HUES64 (cell line): ENCODE measurements at regions not wholly inside any gene's neighbourhood (a gene's known extent, or its start where the extent isn't known, plus 50 kb on each side); places are given as distances from the start of the nearest gene placed in this dataset.

Experiments
- H3K27ac ChIP-seq: 2 replicates; pipeline ENCODE4 v1.7.0; 2013; ENCODE audit warnings: low read depth, low read length, inconsistent platforms
- H3K27me3 ChIP-seq: 2 replicates; pipeline ENCODE4 v1.6.1; 2013; ENCODE audit warnings: mild to moderate bottlenecking, low read length; ENCODE audit not compliant: insufficient read depth
- H3K36me3 ChIP-seq: 2 replicates; pipeline ENCODE4 v1.6.1; 2013; ENCODE audit warnings: mild to moderate bottlenecking, low read length; ENCODE audit not compliant: insufficient read depth
- H3K4me1 ChIP-seq: 2 replicates; pipeline ENCODE4 v1.6.1; 2013; ENCODE audit warnings: mild to moderate bottlenecking, low read length, moderate library complexity; ENCODE audit not compliant: insufficient read depth
- H3K4me3 ChIP-seq: 2 replicates; pipeline ENCODE4 v1.5.1; 2013; ENCODE audit warnings: mild to moderate bottlenecking, low read length, moderate library complexity
- H3K9ac ChIP-seq: 2 replicates; pipeline ENCODE4 v1.6.1; 2013; ENCODE audit warnings: mild to moderate bottlenecking, low read depth, low read length
- H3K9me3 ChIP-seq: 2 replicates; pipeline ENCODE4 v1.6.1; 2013; ENCODE audit warnings: low read depth, low read length; ENCODE audit not compliant: insufficient read depth
- WGBS: fragments of 150-250, 120-280 bp; methylation state at CpG from one replicate; pipeline ENCODE4 v1.1.7; 2013; ENCODE audit warnings: missing lambda C conversion rate; 5-methylcytosine and 5-hydroxymethylcytosine counted together

GRCh38 chr18:27605107-27605834 is 420.2 kb upstream of the CHST9 start:
- Histone ChIP-seq H3K27me3 (no peaks in the 10 kb centered on the region), H3K9ac (no peak overlapping the region), H3K4me1 (peaks cover 15% of the 10 kb centered on the region), H3K36me3 (no peaks in the 10 kb centered on the region), H3K9me3 (no peaks in the 10 kb centered on the region), H3K4me3 (no peak overlapping the region), H3K27ac (peak overlapping the region; percentile 49; the same call in 1 of the 2 replicates)
- 36% methylated on average over 5 of the region's 5 CpGs for WGBS

DNA sequence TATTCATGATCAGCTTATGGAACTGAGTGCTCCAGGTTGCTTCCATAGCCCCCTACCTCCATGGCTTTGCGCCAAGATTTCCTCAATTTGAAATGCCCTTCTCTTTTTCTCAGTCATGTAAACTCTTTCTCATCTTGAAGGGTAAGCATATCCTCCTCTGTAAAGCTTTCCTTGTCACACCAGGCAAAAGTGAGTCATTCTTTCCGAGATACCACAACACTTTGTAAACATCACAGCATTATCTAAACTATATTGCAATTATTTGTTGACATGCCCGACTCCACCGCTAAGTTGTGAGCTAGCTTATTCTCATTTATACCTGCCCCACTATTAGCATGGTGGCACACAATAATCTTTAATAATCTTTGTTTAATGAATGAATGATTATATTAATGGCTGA is 419.5 kb upstream of the CHST9 start:
- 38% methylated on average over 4 of the region's 4 CpGs for WGBS

DNA sequence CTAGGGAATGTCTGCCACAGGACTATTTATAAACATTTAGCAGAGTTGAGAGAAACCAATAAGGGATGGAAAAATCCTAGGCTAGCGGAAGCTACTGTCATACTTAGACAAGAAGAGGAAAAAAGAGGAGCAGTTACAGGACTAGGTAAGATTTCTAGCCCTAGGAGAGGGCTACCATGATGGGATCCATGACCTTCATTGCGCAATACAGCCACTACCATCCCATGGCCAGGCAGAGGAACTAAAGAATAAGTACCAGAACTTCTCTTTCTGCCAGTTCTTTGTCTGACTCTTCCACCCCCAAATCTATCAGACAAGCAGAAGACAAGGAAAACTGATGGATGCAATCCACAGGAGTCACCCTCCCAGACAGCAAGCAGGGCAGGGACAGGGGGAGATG is 417.0 kb upstream of the CHST9 start:
- no peak overlapping the region for H3K4me3 ChIP-seq
- no peak overlapping the region for H3K27ac ChIP-seq
- peaks cover 15% of the 10 kb centered on the region for H3K4me1 ChIP-seq
- H3K36me3 ChIP-seq = no peaks in the 10 kb centered on the region
- H3K9me3 ChIP-seq = no peaks in the 10 kb centered on the region
- WGBS = 93% methylated on average over 2 of the region's 2 CpGs
- no peak overlapping the region for H3K9ac ChIP-seq
- no peaks in the 10 kb centered on the region for H3K27me3 ChIP-seq

More for the DNA sequence above, 419.5 kb upstream of the CHST9 start:
- H3K4me3 ChIP-seq = no peak overlapping the region
- H3K9ac ChIP-seq = no peak overlapping the region
- peaks cover 15% of the 10 kb centered on the region for H3K4me1 ChIP-seq
- H3K27ac ChIP-seq = peak overlapping the region; percentile 49; the same call in 1 of the 2 replicates
- no peaks in the 10 kb centered on the region for H3K36me3 ChIP-seq
- H3K9me3 ChIP-seq = no peaks in the 10 kb centered on the region
- no peaks in the 10 kb centered on the region for H3K27me3 ChIP-seq

GRCh38 chr18:27600245-27600644 is 415.1 kb upstream of the CHST9 start:
- Histone ChIP-seq H3K9ac (no peak overlapping the region), H3K36me3 (no peaks in the 10 kb centered on the region), H3K27me3 (no peaks in the 10 kb centered on the region), H3K4me1 (peaks cover 15% of the 10 kb centered on the region), H3K4me3 (no peak overlapping the region), H3K9me3 (no peaks in the 10 kb centered on the region), H3K27ac (no peak overlapping the region)

DNA sequence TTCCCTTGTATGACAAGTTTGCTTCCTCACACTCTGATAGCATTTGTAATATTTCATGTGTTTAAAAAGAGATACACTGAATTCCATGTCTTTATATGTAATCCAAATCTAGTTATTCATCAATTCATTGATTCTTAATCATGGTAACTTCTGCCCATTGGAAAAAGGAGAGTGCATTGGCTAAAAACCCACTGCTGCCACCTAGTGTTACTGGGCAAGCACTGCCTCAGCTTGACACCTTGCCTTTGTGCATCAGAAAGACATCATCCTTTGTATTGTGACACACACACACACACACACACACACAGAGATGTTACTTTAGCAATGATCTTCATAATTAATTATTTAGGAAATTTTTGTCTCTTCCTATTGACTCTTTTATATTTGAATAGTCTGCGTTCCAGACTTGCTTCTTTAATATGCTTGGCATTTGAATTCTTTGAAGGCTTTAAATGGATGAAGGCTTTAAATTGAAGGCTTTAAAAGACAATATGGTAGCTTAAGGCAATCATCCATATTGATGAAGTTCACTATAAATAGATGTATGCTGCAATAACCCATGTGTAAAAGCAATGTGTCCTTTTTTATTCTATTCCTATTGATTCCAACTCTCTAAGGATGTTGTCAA is 414.2 kb upstream of the CHST9 start:
- no peaks in the 10 kb centered on the region for H3K36me3 ChIP-seq
- H3K27me3 ChIP-seq = no peaks in the 10 kb centered on the region
- H3K9me3 ChIP-seq = no peaks in the 10 kb centered on the region
- 92% methylated on average over 1 of the region's 1 CpG for WGBS
- H3K4me3 ChIP-seq = no peak overlapping the region
- peaks cover 10% of the 10 kb centered on the region; the same call in 1 of the 2 replicates for H3K4me1 ChIP-seq
- H3K9ac ChIP-seq = no peak overlapping the region
- no peak overlapping the region for H3K27ac ChIP-seq

GRCh38 chr18:27595113-27595838 is 410.2 kb upstream of the CHST9 start:
- no peak overlapping the region for H3K27ac ChIP-seq
- H3K27me3 ChIP-seq = no peaks in the 10 kb centered on the region
- no peak overlapping the region for H3K4me3 ChIP-seq
- no peaks in the 10 kb centered on the region for H3K36me3 ChIP-seq
- H3K9ac ChIP-seq = no peak overlapping the region
- 78% methylated on average over 4 of the region's 5 CpGs for WGBS
- H3K4me1 ChIP-seq = peaks cover 3% of the 10 kb centered on the region; the same call in 1 of the 2 replicates
- no peaks in the 10 kb centered on the region for H3K9me3 ChIP-seq

DNA sequence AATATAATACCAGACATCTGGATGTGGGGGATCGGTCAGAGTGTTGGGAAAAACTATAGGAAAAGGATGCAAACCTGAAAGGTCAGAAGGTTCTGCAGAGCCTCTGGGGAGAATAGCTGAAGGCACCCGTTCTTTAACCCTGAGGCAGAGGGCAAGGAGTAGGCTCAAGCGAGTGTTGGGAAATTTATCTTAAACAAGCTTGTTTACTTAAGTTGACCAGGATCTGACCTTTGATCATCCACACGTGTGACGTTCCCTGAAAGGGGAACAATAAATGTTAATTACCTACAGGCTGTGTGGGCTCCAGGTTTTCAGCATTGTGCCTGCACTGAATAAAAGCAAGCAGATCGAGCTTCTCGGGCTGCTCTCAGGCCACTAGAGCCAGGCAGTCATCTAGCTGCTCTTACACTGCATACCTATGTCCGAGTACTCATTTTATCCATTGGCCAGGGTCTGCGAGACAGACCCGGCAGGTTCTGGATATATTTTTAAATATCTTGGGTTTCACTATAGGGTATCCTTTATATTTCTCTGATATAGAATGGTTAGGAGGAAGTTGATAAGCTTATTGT is 400.6 kb upstream of the CHST9 start:
- no peaks in the 10 kb centered on the region for H3K27me3 ChIP-seq
- no peak overlapping the region for H3K9ac ChIP-seq
- H3K36me3 ChIP-seq = no peaks in the 10 kb centered on the region
- no peak overlapping the region for H3K4me3 ChIP-seq
- no peak overlapping the region for H3K27ac ChIP-seq
- H3K9me3 ChIP-seq = peaks cover 13% of the 10 kb centered on the region; the same call in 1 of the 2 replicates
- 76% methylated on average over 10 of the region's 10 CpGs for WGBS
- H3K4me1 ChIP-seq = 0 out of 2 replicates have a peak, but pooled peaks cover 2% of the 10 kb centered on the region

- Histone ChIP-seq H3K9ac (no peak overlapping the region), H3K27me3 (no peaks in the 10 kb centered on the region), H3K4me1 (peaks cover 4% of the 10 kb centered on the region; the same call in 1 of the 2 replicates), H3K4me3 (no peak overlapping the region), H3K36me3 (no peaks in the 10 kb centered on the region), H3K27ac (no peak overlapping the region), H3K9me3 (peaks cover 13% of the 10 kb centered on the region; the same call in 1 of the 2 replicates)
- WGBS = 100% methylated on average over 1 of the region's 1 CpG
These were observed 398.4 kb upstream of the CHST9 start for GRCh38 chr18:27583466-27583865.

DNA sequence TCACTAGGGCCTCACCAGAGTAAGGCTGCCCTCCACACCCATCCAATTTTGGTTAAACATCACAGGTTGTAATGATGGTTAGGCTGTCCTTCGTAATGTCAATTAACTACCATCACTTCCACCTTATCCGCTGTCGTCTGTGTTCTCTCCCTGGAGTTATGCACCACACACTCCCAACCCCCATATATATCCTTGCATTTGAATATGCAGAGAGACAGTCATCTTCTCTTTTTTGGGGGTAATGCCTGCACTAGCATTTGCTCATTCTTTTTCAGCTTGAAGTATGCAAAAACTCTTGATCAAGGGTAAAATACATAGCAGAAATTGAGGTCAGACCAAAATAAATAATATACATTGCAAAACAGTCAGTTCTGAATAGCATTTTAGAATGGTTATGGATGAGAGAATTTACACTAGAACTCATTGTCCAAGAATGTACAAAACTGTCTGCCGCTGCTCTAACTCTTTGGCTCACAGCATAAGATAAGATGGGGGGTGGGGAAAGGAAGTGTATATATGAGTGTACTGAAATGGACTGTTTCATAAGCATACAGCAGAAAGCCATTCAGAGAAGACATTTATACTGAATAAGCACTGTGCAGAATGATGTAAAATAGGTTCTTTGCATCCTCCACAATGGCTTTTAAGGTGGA is 397.8 kb upstream of the CHST9 start:
- H3K36me3 ChIP-seq = no peaks in the 10 kb centered on the region
- H3K27ac ChIP-seq = no peak overlapping the region
- no peaks in the 10 kb centered on the region for H3K27me3 ChIP-seq
- WGBS = 64% methylated on average over 3 of the region's 4 CpGs
- no peak overlapping the region for H3K9ac ChIP-seq
- H3K9me3 ChIP-seq = peaks cover 13% of the 10 kb centered on the region; the same call in 1 of the 2 replicates
- no peak overlapping the region for H3K4me3 ChIP-seq
- peaks cover 9% of the 10 kb centered on the region; the same call in 1 of the 2 replicates for H3K4me1 ChIP-seq

GRCh38 chr18:27581296-27581904 is 396.3 kb upstream of the CHST9 start:
- H3K4me1 ChIP-seq = peaks cover 15% of the 10 kb centered on the region; the same call in 1 of the 2 replicates
- no peak overlapping the region for H3K9ac ChIP-seq
- no peak overlapping the region for H3K27ac ChIP-seq
- H3K36me3 ChIP-seq = no peaks in the 10 kb centered on the region
- peaks cover 13% of the 10 kb centered on the region; the same call in 1 of the 2 replicates for H3K9me3 ChIP-seq
- H3K27me3 ChIP-seq = no peaks in the 10 kb centered on the region
- H3K4me3 ChIP-seq = no peak overlapping the region
- 94% methylated on average over 3 of the region's 3 CpGs for WGBS
